GM08714 (cell line): ENCODE measurements at regions not wholly inside any gene's neighbourhood (a gene's known extent, or its start where the extent isn't known, plus 50 kb on each side); places are given as distances from the start of the nearest gene placed in this dataset.

Experiments used
- H3K4me3 ChIP-seq: fragments of 200-500 bp; sonication (Bioruptor generic); 2 replicates; pipeline ENCODE4 v1.5.1; 2014; ENCODE audit warnings: mild to moderate bottlenecking, low read length, inconsistent platforms
- ZNF274 ChIP-seq: IDR thresholded peaks from 2 replicates; pipeline ENCODE4 v1.6.1; 2012; ENCODE audit warnings: mild to moderate bottlenecking, low read depth, low read length

DNA sequence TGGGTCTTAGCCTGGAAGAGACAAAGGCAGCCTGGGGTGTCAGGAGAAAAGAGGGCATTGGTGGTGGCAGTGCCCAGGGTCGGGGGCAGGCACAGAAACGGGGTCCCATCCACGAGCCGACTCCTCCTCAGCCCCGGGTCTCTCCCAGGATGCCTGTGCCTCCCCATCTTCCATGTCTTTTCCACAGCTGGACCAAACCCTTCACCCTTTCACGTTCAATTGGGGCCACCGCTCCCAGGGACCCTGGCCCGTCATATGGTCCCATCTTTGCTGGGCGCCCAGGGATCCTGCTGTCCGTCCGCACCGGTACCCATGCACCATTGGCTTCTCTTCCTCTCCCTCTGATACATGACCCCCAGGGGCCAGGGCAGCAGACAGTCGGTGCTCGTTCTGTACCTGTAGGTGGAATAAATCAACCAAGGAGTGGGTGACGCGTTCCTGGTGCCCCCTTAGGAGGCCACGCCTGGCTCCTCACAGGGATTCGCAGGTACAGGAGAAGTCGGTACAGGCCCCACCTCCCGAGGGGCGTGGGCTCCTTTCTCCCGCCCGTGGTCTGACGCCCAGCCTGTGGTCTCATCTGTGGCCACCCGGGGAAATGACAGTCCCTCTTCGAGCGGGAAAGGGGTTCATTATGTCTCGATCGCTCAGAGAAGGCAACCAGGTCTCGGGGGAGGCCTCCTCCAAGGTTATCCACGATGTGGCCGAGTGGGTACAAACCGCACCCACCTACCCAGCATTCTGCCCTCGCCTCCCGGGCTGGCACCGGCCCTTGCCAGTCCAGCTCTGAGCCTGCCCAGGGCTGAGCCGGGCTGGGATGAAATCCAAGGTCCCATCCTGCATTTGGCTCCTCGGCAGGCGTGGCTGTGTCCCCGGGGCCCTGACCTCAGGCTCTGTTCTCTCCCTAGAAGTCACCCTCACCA lies 1493.6 kb downstream of the BRD1 start:
- no peak for TF ChIP-seq ZNF274
- no peak overlapping the region for H3K4me3 ChIP-seq

DNA sequence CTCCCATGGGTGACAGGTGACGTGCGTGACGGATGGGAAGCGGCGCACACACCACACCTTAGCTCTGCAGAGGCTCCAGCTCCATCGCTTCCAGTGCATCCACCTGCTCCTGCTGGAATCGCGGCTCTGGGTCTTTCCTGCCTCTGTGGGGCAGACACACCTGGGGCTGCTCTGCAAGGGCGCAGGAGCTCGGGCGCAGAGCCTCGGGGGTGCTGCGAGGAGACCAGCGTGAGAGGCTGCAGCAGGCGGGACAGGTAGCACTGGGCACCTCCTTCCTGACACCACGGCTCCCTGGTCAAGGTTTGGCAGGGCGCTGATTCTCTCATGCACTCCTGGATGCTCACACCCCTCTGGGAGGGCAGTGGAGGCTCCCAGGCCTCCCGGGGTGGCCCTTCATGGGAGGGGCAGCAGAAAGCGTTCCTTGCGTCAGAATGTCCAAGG lies 1494.3 kb downstream of the BRD1 start:
- TF ChIP-seq ZNF274 = no peak
- no peak overlapping the region for H3K4me3 ChIP-seq

DNA sequence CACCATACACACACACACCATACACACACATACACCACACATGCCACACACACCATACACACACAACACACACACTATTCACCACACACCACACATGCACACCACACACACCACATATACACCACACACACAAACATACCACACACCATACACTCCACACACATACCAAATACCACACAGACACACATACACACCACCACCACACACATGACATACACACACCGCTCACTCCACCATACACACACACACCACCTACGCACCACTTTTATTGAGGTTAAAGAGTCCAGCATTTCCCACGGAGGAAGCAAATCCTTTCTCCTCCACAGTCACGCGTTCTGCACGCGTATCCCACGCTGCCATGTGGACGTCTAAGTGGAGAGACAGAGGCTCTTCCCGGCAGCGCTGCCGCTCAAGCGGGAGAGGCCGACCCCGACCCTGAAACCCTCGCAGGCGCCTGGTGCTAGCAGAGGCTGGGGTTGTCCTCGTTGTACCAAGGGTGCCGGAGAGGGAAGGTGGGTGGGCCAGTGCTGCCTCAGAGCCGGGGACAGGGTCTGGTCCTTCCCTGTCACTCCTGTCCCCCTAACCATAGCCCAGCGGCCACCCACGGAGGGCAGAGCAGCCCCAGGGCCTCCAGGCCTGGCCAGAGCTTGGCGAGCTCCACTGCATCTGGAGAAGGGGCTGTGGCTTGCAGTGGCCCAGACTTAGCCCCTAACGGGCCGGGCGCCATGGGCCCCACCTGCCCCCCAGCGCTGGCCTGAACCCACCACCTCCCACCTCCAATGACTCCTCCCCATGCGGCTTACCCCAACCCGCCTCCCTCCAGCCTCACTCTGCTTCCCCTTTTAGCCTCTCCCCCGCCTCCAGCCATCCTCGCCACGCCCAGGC lies 1495.0 kb downstream of the BRD1 start:
- H3K4me3 ChIP-seq = no peak overlapping the region
- TF ChIP-seq ZNF274 = no peak

DNA sequence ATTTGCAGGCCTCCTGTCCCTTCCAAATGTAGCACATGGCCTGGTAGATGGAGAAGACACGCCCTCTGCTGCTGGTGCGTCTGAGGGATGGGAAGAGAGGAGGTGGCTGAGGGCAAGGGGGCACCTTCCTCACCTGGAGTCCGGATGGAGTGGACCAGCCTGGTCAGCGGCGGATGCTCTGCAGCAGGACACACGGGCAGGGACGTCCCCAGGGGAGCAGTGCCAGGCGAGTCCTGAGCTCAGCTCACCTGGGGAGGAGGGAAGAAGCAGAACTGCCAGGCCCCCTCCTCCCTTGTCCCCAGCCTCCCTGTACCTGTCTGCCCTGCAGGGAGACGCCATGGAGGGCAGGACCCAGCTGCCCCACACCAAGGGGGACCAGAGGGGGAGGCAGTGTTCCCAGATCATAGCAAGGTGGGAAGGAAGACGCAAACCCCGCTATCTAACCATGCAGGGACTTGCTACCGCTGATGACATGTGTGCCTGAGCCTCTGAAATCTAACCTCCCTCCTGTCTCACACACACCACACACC lies 1495.9 kb downstream of the BRD1 start:
- H3K4me3 ChIP-seq = no peak overlapping the region
- no peak for TF ChIP-seq ZNF274

DNA sequence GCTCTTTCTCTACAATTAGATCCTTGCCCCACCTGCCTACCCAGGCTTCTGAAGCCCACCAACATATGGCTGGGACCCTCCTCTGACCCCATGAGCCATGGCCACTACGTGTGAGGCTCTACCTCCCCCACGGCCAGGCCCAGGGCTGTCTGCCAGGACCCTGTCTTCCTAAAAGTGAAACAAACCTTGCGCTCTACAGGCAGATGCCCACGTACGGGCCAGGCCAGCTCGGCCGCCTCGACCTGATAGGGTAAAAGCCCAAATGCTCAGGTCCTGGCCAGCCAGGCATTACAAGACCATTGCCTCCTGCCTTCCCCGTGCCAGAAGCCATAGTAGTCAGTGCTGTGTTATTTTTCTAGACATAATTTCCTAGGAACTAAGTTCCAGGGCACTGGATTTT lies 1496.4 kb downstream of the BRD1 start:
- no peak overlapping the region for H3K4me3 ChIP-seq
- TF ChIP-seq ZNF274 = no peak

DNA sequence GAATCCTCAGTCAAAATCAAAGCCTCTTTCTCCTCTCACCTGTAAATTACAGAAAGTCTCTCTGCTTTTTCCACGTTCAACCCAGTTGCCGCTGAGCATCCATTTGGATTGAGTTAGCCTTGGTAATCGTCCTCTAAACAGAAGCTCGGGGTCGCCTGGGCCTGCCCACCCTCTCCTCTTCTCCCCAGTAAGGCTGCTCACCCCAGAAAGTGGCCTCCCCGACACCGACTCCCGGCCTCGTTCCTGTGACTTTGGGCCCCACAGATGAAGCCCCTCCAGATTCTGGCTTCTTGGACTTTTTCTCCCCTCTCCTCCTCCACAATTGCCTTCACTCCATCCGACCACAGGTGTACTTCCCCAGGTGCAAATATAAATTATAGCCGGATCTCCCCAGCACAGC lies 1500.0 kb downstream of the BRD1 start:
- H3K4me3 ChIP-seq = no peak overlapping the region
- no peak for TF ChIP-seq ZNF274

DNA sequence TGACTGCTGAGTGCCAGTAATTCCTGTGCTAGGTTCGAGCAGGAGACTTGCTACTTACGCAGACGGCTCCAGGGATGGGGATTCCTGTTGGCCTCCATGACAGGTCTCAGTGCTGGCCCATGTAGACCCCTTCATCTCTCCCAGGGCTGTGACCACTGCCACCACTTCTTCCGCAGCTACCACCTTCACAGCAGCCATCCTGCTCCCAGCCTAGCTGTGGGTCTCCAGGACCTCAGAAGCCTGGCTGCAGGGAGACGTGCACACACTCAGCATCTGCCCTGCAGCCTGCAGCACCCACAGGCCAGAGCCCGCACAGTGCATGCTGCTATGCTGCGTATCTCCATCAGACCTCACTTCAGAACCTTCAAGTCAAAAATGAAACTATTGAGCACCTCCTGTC lies 1503.9 kb downstream of the BRD1 start:
- no peak for TF ChIP-seq ZNF274

DNA sequence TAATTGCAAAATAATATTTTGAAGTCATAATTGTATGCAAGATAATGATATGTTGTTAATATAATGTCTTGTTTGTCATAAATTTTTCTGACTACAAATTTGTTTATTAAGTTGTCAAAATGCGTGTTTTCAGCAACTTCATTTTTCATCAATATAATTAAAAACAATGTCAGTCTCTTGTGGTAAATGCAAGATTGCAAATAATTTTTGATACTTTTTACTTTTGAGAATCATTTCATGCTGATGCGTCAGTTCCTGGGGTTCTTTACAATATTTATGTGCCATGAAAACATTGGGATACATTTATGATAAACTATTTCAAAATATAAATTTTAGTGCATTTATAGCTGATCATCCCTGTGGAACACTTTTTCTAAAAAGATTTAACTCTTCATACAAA lies 1504.8 kb downstream of the BRD1 start:
- H3K4me3 ChIP-seq = no peak overlapping the region
- no peak for TF ChIP-seq ZNF274

More for the DNA sequence above, 1503.9 kb downstream of the BRD1 start:
- no peak overlapping the region for H3K4me3 ChIP-seq

DNA sequence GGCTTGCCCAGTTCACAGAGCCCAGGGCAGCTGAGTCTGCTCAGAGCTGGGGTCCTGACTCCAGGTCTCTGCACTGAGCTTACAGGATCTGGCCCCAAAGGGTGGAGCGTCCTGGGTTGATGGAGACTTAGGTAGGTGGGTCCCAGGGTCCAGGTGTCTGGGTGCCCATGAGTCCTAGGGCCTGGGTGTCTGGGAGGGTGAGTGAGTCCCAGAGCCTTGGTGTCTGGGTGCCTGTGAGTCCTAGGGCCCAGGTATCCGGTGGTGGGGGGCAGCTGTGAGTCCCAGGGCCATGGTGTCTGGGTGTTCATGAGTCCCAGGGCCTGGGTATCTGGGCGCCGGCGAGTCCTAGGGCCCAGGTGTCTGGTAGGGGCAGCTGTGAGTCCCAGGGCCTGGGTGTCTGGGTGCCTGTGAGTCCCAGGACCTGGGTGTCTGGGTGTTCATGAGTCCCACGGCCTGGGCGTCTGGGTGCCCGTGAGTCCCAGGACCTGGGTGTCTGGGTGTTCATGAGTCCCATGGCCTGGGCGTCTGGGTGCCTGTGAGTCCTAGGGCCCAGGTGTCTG lies 1505.6 kb downstream of the BRD1 start:
- no peak for TF ChIP-seq ZNF274

DNA sequence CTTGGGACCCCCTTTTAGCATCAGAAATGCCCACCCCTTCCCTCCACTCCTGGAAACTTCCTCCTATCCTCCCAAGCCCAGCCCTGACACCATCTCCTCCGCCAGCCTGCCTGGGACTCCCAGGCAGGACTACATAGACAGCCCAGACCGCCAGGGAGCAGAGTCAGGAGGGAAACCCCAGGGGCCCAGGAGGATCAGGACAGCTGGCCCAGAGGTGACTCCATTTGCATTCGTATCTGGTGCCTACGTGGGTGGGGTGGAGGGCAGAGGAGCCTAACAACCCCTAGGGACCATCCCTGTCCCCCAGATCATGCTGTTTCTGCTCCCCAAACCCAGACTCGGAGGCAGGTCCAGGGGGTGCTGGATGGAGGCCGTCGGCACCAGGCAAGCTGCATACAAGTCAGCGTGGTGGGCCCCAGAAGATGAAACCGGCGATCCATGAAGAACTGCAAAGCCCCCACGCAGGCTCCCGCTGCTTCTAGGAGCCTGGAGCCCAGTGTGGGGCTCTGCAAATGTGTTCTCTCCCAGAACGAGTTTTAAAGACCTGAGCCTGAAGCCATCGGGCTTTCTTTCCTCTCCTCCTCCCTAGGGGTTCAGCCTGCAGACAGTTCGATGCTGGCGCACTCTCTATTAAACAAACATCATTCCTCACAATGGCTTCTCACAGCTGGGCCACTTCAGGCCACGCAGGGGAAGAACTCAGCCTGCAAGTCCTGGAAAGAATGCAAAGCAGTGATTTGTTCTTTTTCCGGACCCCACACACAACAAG lies 1506.8 kb downstream of the BRD1 start:
- TF ChIP-seq ZNF274 = no peak
- H3K4me3 ChIP-seq = no peak overlapping the region

More for the DNA sequence above, 1505.6 kb downstream of the BRD1 start:
- H3K4me3 ChIP-seq = no peak overlapping the region

DNA sequence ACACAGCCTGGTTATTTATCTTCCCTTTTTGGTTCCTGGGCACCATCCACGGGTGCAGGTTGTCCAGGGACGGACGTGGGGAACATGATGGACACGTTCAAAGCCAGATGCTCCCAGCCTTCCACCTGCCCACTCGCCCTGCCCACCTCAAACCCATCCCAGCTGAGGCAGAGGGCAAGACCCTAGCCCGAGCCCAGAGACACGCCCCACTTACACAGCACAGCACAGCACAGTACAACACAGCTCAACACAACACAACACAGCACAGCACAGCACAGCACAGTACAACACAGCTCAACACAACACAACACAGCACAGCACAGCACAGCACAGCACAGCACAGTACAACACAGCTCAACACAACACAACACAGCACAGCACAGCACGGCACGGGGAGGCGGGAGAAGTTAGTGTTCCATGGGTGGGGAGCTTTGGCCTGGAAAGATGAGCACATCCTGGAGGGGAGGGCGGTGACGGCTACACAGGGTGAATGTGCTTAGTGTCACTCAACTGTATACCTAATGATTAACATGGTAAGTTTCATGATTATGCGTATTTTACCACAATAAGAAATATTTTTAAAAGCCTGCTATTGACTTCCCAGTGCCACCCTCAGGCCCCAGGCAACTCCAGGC lies 1507.5 kb downstream of the BRD1 start:
- no peak for TF ChIP-seq ZNF274
- no peak overlapping the region for H3K4me3 ChIP-seq

DNA sequence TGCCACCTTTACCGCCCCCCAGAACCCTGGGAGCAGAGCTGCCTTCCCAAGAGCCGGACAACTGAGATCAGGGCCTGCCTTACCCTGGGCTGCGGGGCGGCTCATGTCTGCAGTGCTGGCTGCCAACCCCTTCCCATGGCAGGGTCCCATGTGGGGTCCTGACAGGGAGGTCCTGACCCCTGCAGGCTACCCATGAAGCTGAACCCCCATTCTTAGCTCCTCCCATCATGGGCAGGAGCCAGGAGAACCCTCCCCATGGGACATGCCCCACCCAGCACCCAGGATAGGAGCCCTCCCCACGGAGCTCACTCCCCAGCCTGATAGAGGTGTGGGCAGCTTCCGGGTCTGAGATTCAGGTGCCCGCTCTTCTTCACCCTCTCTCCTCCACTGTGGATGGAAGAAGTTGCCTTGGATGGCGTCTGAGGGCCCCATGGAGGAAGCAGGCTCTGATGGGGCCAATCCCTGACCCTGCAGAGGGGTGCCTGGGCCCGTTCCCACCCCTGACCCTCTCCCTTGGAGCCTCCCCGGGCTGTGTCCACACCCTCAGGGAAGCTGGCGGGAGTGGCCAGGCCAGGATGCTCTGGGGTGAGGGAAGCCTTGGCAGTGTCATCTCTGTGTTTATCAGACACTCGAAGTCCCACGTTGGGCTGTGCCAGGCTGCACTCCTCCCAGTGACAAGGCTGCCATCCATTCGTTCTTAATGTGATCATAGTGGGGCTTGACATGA lies 1508.2 kb downstream of the BRD1 start:
- H3K4me3 ChIP-seq = no peak overlapping the region
- no peak for TF ChIP-seq ZNF274
